ENCODE measurements at regions not wholly inside any gene's neighbourhood (a gene's known extent, or its start where the extent isn't known, plus 50 kb on each side); places are given as distances from the start of the nearest gene placed in this dataset.

DNA sequence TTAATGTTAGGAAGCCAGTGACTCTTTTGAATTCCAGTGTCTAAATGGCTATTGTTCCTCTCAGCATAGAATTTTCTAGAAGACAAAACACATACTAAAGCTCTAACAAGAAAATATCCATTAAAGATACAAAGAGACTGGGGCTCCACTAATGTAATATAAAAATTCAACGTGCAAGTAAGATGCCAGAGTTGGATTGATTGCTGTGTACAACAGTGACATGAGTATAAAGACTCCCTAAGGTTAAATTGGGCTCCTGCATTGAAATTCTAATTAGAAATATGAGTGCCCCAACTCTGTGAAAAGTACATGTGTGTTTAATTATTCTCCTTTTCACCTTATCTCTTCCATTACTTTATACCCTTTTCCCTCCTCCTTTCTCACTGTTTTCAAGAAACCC, 253.6 kb upstream of the G2E3 start:
- H3K4me3 Mint-ChIP-seq: no peak overlapping the region
- no peaks in the 10 kb centered on the region for H3K36me3 Mint-ChIP-seq (ENCODE audit: low read depth)
- no peak for ATAC-seq
- CTCF ChIA-PET: no interaction called here
- POLR2A ChIA-PET: no interaction called here
- H3K27ac Mint-ChIP-seq: no peak overlapping the region
- H3K9me3 Mint-ChIP-seq (ENCODE audit: insufficient read depth): no peaks in the 10 kb centered on the region
- H3K27me3 Mint-ChIP-seq (ENCODE audit: low read depth): no peaks in the 10 kb centered on the region
- no peaks in the 10 kb centered on the region for H3K4me1 Mint-ChIP-seq (ENCODE audit: low read depth)
- no peak for DNase-seq

DNA sequence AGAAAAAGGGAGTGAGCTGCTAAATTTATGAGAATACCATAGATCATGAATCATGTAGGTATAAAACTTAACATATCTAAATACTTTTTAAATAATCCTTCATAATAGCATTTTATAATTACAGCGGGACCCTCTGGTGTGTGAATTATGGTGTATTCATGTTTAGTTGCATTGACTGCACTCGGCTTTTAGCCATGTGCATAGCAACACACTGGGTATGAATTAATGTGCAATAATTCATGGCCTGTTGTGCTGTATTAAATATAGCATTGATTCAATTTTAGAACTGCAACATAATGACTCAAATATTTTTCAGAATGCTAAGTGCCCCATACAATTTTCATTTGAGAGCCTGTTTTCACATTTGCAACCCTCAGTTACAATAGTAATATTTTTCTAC, 249.6 kb upstream of the G2E3 start:
- no peaks in the 10 kb centered on the region for H3K36me3 Mint-ChIP-seq (ENCODE audit: low read depth)
- CTCF ChIA-PET: no interaction called here
- DNase-seq (no peak), ATAC-seq (no peak)
- H3K27ac Mint-ChIP-seq: no peak overlapping the region
- POLR2A ChIA-PET: no interaction called here
- H3K27me3 Mint-ChIP-seq (ENCODE audit: low read depth): peaks cover 2% of the 10 kb centered on the region
- H3K4me3 Mint-ChIP-seq: no peak overlapping the region
- no peaks in the 10 kb centered on the region for H3K4me1 Mint-ChIP-seq (ENCODE audit: low read depth)
- H3K9me3 Mint-ChIP-seq (ENCODE audit: insufficient read depth): no peaks in the 10 kb centered on the region

DNA sequence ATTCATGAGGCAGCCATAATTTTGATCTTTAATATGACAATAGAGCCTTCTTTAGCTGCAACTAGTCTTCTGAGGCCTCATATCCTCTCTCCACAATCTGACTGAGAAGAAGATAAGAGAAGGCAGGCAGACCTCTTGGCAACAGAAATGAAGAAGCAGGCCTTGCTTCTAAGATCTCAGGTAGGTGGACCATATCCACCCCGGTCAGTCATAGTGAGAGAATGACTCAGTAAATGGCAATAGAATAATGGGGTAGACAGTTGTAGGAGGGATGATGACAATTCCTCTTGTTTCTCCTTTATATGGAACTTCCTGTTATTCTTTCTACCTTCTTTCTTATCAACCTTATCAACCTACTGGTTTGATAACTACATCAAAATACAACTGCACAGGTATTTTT, 246.7 kb upstream of the G2E3 start:
- CTCF ChIA-PET: no interaction called here
- DNase-seq (no peak), ATAC-seq (no peak)
- H3K4me1 Mint-ChIP-seq (ENCODE audit: low read depth): no peaks in the 10 kb centered on the region
- H3K4me3 Mint-ChIP-seq: no peak overlapping the region
- no peaks in the 10 kb centered on the region for H3K36me3 Mint-ChIP-seq (ENCODE audit: low read depth)
- peaks cover 2% of the 10 kb centered on the region for H3K27me3 Mint-ChIP-seq (ENCODE audit: low read depth)
- H3K27ac Mint-ChIP-seq: no peak overlapping the region
- no peaks in the 10 kb centered on the region for H3K9me3 Mint-ChIP-seq (ENCODE audit: insufficient read depth)
- POLR2A ChIA-PET: no interaction called here

DNA sequence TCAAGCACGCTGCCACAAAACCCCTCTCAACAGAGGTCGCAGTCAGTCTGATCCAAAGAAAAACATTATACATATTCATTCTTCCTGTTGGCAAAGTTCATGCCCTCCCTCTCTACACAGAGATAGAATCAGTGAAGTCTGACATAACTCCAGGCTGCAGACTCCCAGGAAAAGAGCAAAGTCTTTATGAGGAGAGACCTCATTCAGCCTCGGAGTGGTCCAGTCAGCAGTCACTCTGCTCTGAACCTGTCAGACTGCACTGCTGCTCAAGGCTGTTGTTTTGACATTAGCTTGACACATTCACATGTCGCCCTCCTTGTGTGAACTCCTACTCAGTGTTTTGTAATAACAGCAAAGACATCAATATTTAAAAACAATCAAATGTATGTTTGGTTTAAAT, 241.2 kb upstream of the G2E3 start:
- no peaks in the 10 kb centered on the region for H3K36me3 Mint-ChIP-seq (ENCODE audit: low read depth)
- no peak overlapping the region for H3K4me3 Mint-ChIP-seq
- ChIA-PET CTCF (interaction anchor here (0.6 kb wide), 1 partner anchor 18 kb away, joined by 3 read pairs; no protein-coding TSS in a partner anchor), POLR2A (no interaction called here)
- H3K27me3 Mint-ChIP-seq (ENCODE audit: low read depth): peaks cover 1% of the 10 kb centered on the region
- DNase-seq (no peak), ATAC-seq (no peak)
- H3K9me3 Mint-ChIP-seq (ENCODE audit: insufficient read depth): no peaks in the 10 kb centered on the region
- H3K27ac Mint-ChIP-seq: no peak overlapping the region
- no peaks in the 10 kb centered on the region for H3K4me1 Mint-ChIP-seq (ENCODE audit: low read depth)

DNA sequence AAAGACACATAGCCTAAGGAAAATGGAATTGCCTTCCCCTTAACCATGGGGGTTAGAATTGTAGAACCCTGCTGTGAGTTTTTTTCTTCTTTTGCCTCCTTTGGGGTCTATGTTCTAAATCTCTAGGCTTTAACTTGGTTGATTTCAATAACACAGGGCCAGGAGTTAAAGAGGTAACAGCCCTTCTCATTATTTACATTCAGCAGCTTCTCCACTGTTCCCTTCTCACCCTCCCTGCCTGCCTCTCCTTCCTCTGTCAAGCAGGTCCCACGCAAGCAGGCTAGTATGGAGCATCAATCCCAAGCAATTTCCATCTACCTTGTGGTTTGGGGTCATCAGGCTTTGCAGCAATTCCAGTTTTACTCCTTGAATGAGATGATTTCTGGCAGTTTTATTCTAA, 236.1 kb upstream of the G2E3 start:
- DNase-seq (no peak), ATAC-seq (no peak)
- Mint-ChIP-seq H3K4me1 (ENCODE audit: low read depth) (no peaks in the 10 kb centered on the region), H3K36me3 (ENCODE audit: low read depth) (no peaks in the 10 kb centered on the region), H3K4me3 (no peak overlapping the region), H3K27me3 (ENCODE audit: low read depth) (no peaks in the 10 kb centered on the region), H3K9me3 (ENCODE audit: insufficient read depth) (no peaks in the 10 kb centered on the region), H3K27ac (no peak overlapping the region)
- ChIA-PET POLR2A (no interaction called here), CTCF (no interaction called here)

DNA sequence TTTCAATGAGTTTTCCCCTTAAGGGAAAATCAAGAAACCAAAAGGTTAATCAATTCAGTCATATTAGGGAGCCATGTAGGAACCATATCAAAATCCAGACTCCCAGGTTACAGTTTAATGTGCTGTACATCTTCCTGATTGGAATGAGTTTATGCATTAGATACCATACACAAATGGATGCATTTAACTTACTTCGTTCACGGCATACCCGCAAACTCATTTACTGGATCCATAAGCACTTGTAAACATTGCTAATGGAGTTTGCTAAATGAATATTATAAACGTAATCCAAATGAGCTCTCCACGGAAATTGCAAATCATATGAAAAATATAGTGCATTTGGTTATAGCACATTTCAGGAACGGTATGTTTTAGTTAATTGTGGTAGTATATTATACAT, 228.9 kb upstream of the G2E3 start:
- POLR2A ChIA-PET: no interaction called here
- peaks cover 5% of the 10 kb centered on the region for H3K9me3 Mint-ChIP-seq (ENCODE audit: insufficient read depth)
- no peaks in the 10 kb centered on the region for H3K36me3 Mint-ChIP-seq (ENCODE audit: low read depth)
- ATAC-seq: no peak
- CTCF ChIA-PET: interaction anchor here (1.3 kb wide), 1 partner anchor 14 kb away, joined by 3 read pairs; no protein-coding TSS in a partner anchor
- H3K27ac Mint-ChIP-seq: no peak overlapping the region
- no peaks in the 10 kb centered on the region for H3K27me3 Mint-ChIP-seq (ENCODE audit: low read depth)
- no peak for DNase-seq
- H3K4me3 Mint-ChIP-seq: no peak overlapping the region
- no peaks in the 10 kb centered on the region for H3K4me1 Mint-ChIP-seq (ENCODE audit: low read depth)

DNA sequence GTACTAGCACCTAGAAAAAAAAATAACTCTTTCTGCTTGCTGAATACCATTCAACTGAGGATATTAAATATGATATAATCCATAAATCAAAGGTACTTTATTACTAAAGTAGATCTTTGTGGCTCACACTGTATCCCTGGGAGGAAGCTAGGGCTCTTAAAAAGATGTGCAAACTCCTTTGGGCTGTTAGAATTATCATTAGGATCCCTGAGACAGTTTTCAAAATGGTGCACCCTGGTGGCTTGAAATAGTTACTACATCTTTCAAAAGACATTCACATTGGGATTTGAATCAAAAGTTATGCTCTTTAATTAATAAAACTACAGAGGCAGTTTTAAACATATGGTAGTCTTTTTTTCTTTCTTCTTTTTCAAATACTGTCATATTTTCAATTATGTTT, 228.5 kb upstream of the G2E3 start:
- CTCF ChIA-PET: interaction anchor here (1.3 to 1.4 kb wide), 2 partner anchors 12 to 14 kb away, joined by 3 read pairs; no protein-coding TSS in a partner anchor
- no peaks in the 10 kb centered on the region for H3K36me3 Mint-ChIP-seq (ENCODE audit: low read depth)
- ATAC-seq (no peak), DNase-seq (no peak)
- no peaks in the 10 kb centered on the region for H3K27me3 Mint-ChIP-seq (ENCODE audit: low read depth)
- peaks cover 5% of the 10 kb centered on the region for H3K9me3 Mint-ChIP-seq (ENCODE audit: insufficient read depth)
- H3K4me1 Mint-ChIP-seq (ENCODE audit: low read depth): no peaks in the 10 kb centered on the region
- H3K4me3 Mint-ChIP-seq: no peak overlapping the region
- H3K27ac Mint-ChIP-seq: no peak overlapping the region
- POLR2A ChIA-PET: no interaction called here

DNA sequence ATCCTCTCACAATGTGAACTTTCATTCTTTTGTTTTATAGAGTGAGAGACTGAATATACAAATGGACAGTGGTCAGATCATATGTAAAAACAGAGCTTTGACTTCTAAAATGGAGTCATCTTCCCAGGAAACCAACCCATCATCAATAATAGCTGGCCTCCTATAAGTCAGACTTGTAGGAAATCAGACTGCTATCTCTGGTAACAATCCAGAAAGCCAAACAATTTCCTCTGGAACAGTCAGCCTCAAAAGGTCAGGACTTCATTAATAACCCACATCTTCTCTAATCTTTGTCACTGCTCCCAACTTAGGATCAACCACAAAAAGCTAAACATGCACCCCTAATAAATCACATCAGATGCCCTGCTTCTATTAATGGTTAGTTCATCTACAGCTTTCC, 227.9 kb upstream of the G2E3 start:
- ATAC-seq: no peak
- Mint-ChIP-seq H3K4me1 (ENCODE audit: low read depth) (no peaks in the 10 kb centered on the region), H3K27ac (no peak overlapping the region), H3K9me3 (ENCODE audit: insufficient read depth) (peaks cover 5% of the 10 kb centered on the region), H3K4me3 (no peak overlapping the region), H3K36me3 (ENCODE audit: low read depth) (no peaks in the 10 kb centered on the region), H3K27me3 (ENCODE audit: low read depth) (no peaks in the 10 kb centered on the region)
- no peak for DNase-seq
- POLR2A ChIA-PET: no interaction called here
- CTCF ChIA-PET: interaction anchor here (1.3 to 1.4 kb wide), 2 partner anchors 12 to 15 kb away, joined by 3 read pairs; no protein-coding TSS in a partner anchor

DNA sequence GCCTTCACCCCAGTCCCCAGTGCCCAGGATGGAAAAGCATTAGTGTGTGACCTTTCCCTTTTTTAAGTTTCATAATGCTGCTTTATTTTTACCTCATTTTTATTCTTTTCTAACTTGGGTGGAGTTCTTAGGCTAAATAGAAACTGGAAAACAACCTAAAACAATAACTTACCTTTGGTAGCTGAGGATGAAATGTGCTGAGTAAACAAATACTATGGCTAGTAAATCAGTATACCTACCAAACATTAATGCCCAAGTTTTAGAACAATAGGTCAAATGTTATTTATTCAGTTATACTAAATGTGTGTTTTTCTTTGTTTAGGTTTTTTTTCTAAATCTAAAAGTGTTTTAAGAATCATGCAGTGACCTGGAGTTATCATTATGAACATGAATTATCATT, 226.6 kb upstream of the G2E3 start:
- Mint-ChIP-seq H3K27me3 (ENCODE audit: low read depth) (no peaks in the 10 kb centered on the region), H3K4me3 (no peak overlapping the region), H3K36me3 (ENCODE audit: low read depth) (no peaks in the 10 kb centered on the region), H3K27ac (no peak overlapping the region), H3K9me3 (ENCODE audit: insufficient read depth) (peaks cover 5% of the 10 kb centered on the region), H3K4me1 (ENCODE audit: low read depth) (no peaks in the 10 kb centered on the region)
- ATAC-seq: no peak
- no peak for DNase-seq
- POLR2A ChIA-PET: no interaction called here
- CTCF ChIA-PET: no interaction called here

DNA sequence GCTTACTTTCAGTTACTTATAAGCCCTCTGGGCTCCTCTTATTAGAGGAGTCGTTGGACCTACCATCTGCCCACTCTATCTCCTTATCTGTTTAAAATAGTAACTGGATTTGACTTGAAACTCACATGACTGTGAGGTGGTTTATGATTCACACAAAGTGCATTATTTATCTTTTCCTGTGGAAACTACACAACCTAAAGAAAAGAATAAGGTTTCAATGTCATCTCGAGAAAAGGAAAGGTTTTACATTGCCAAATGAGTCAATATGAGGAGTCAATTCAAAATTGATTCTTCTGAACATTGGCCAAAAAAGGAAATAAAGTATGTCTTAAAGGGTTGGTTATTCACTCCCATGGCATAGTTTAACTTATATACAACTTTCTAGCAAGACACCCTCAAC, 225.0 kb upstream of the G2E3 start:
- Mint-ChIP-seq H3K4me3 (no peak overlapping the region), H3K9me3 (ENCODE audit: insufficient read depth) (peaks cover 5% of the 10 kb centered on the region), H3K27me3 (ENCODE audit: low read depth) (no peaks in the 10 kb centered on the region), H3K4me1 (ENCODE audit: low read depth) (no peaks in the 10 kb centered on the region), H3K36me3 (ENCODE audit: low read depth) (no peaks in the 10 kb centered on the region), H3K27ac (no peak overlapping the region)
- ATAC-seq (no peak), DNase-seq (no peak)
- CTCF ChIA-PET: no interaction called here
- POLR2A ChIA-PET: no interaction called here

DNA sequence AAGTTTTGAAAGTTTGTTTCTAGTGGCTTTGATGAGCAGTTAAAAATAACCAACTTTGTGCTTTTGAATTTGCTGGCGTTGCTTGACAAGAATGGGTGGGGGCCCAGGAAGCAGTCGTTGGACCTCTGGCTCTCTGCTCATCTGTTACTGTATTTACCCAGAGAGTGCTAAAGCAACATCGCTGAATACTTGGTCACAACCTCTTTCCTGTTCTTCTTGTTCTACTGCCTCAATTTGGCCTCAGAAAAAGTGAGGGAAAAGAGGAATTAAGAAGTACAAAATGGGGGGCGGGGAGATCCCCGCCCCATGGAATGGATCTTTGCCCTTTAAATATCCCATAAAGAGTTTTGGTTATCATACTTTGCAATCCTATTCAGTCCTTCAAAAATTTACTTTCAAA, 221.5 kb upstream of the G2E3 start:
- Mint-ChIP-seq H3K27me3 (ENCODE audit: low read depth) (no peaks in the 10 kb centered on the region), H3K36me3 (ENCODE audit: low read depth) (no peaks in the 10 kb centered on the region), H3K27ac (no peak overlapping the region), H3K4me3 (no peak overlapping the region), H3K9me3 (ENCODE audit: insufficient read depth) (no peaks in the 10 kb centered on the region), H3K4me1 (ENCODE audit: low read depth) (no peaks in the 10 kb centered on the region)
- ChIA-PET POLR2A (no interaction called here), CTCF (no interaction called here)
- DNase-seq: no peak
- ATAC-seq: no peak

DNA sequence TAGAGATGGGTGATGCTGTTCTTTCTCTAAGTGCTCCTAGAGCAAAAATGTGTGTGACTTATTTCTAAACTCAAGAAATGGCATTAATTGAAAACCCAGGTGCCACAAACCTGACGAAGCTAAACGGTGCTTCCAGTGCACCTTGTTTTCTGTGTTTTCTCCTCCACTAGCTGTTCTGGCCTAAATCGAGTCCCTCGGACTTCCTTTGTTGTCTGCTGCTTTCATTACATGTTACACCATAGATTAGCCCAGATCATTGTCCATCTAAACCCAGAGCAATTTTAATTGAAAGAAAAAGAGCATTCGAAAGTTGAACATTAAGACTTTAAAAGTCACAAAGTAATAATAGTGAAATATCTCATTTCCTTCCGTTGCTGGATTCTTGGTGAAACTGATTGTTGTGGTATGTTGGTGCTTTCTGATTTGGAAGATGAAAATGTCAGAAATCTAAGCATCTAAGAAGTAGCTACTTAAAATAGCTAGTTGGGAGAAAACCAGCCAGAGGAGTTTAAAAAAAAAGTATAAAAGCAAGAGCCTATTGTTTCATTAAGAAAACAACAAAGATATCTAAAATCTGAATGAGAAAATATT, 219.6 kb upstream of the G2E3 start:
- Mint-ChIP-seq H3K9me3 (ENCODE audit: insufficient read depth) (no peaks in the 10 kb centered on the region), H3K27me3 (ENCODE audit: low read depth) (no peaks in the 10 kb centered on the region), H3K4me3 (no peak overlapping the region), H3K36me3 (ENCODE audit: low read depth) (no peaks in the 10 kb centered on the region), H3K4me1 (ENCODE audit: low read depth) (no peaks in the 10 kb centered on the region), H3K27ac (no peak overlapping the region)
- CTCF ChIA-PET: interaction anchor here (0.8 to 1.8 kb wide), 2 partner anchors 69 to 124 kb away, joined by 3 to 5 read pairs; no protein-coding TSS in a partner anchor
- ATAC-seq (no peak), DNase-seq (no peak)
- POLR2A ChIA-PET: interaction anchor here (0.6 kb wide), 1 partner anchor 41 kb away, joined by 5 read pairs; no protein-coding TSS in a partner anchor

DNA sequence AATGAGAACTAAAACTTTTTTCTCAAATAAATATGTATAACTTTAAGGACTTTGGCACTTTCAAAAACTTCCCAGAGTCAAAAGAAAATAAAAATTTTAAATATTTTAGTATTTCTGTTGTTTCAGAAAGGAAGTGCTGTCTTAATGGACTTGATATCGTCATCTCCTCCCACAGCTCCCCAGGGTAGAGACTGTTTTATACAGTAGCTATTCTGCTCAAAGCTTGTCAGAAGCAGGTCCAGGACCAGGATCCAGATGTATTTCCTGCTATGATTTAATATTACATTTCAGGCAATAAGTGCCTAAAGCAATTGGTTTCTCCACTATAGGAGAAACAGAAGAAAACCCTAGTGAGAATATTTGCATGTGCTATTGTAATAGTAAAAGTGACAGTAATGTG, 218.5 kb upstream of the G2E3 start:
- no peak for DNase-seq
- CTCF ChIA-PET: no interaction called here
- no peak overlapping the region for H3K4me3 Mint-ChIP-seq
- POLR2A ChIA-PET: no interaction called here
- H3K27ac Mint-ChIP-seq: no peak overlapping the region
- H3K36me3 Mint-ChIP-seq (ENCODE audit: low read depth): no peaks in the 10 kb centered on the region
- no peaks in the 10 kb centered on the region for H3K4me1 Mint-ChIP-seq (ENCODE audit: low read depth)
- ATAC-seq: no peak
- H3K9me3 Mint-ChIP-seq (ENCODE audit: insufficient read depth): no peaks in the 10 kb centered on the region
- peaks cover 1% of the 10 kb centered on the region for H3K27me3 Mint-ChIP-seq (ENCODE audit: low read depth)

All from activated CD8-positive, alpha-beta T cell treated with anti-CD3 and anti-CD28 coated beads, Interleukin-2, amount 10 ng/mL, durations not matched to agents 7 days and 5 days (primary cell).